ENCODE measurements at regions not wholly inside any gene's neighbourhood (a gene's known extent, or its start where the extent isn't known, plus 50 kb on each side); places are given as distances from the start of the nearest gene placed in this dataset.

GRCh38 chr6:14814016-14814415 is 431.9 kb upstream of the JARID2 start:
- no peak for DNase-seq
- TF ChIP-seq POLR2A (IDR thresholded peaks at IDR 0.05; ENCODE audit: low read length) (no peak), GATA1 (IDR thresholded peaks at IDR 0.05; ENCODE audit: low read depth, low read length) (no peak)

DNA sequence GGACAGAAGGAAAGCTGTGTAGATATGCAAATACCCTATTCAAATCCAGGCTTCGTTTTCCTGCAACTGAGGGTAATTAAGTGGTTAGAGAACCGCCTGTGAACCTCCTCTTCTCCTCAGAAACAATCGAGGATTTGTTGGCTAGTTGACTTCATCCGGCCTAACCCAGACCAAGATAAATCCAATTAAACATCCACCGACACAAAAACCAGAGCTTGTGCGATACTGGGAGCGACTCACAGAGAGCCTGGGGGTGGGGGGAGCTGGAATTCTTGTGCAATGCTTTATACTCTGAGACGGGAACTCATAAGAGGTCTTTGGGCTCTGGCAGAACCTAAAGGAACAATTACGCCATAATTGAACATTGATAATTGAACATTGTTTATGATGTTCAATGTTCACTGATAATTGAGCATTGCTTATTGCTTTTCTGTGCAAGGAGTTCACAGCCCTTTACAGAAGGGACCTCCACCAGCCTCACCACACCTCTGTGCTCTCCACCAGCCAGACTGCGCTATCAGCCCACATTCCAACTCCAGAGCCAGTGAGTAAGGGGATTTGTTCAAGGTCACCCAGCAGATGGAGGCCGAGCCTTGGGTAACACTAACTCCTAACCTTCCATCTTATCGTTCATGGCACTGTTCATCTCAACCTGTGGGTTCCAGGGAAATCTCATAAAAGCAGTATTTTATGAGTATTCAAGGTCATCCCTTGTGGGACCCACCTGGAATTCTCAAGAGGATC is 429.6 kb upstream of the JARID2 start:
- no peak for DNase-seq
- TF ChIP-seq GATA1 (IDR thresholded peaks at IDR 0.05; ENCODE audit: low read depth, low read length) (no peak), POLR2A (IDR thresholded peaks at IDR 0.05; ENCODE audit: low read length) (no peak)

- DNase-seq = no peak
- TF ChIP-seq GATA1 (IDR thresholded peaks at IDR 0.05; ENCODE audit: low read depth, low read length) (no peak), POLR2A (IDR thresholded peaks at IDR 0.05; ENCODE audit: low read length) (no peak)
Observed at GRCh38 chr6:14817074-14817473, 428.8 kb upstream of the JARID2 start.

DNA sequence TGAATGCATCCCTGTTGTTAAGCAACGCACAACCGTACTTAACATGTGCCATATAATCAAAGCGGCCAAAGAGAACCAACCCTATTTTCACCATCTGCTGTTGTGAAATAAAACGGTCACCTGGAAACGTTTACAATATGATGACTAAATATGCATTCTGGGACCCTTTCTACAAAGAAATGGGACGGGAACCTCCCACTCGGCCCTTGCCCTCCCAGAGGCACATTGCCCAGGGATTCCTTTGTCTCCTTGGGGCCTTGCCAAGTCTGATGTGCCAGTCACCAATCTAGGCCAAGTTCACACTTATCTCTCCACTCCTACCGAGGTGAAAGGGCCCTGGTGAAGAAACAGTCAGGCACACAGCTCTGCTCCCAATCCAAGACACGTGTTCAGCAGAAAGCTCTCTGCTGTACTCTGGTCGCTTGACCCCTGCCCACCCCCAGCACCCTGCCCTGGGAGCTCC is 427.4 kb upstream of the JARID2 start:
- TF ChIP-seq POLR2A (IDR thresholded peaks at IDR 0.05; ENCODE audit: low read length) (no peak), GATA1 (IDR thresholded peaks at IDR 0.05; ENCODE audit: low read depth, low read length) (no peak)
- no peak for DNase-seq

DNA sequence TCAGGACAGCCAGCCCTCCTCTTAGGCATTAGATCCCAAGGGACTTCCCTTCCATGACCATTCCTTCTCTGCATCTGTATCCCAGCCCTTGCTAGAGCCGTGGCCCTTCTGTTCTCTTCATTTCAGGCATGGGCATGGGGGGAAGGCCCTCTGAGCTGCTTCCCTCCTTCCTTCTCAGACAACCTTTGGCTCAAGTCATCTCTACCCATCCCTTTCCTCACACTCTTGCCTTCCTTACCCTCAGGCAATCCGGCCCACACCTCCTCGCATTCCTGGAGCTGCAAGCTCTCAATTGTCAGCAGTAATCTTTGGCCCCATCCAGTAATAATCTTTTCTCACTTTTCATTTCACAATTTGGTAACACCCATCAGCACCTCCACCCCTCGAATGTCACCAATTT is 426.9 kb upstream of the JARID2 start:
- TF ChIP-seq POLR2A (IDR thresholded peaks at IDR 0.05; ENCODE audit: low read length) = no peak
- TF ChIP-seq GATA1 (IDR thresholded peaks at IDR 0.05; ENCODE audit: low read depth, low read length) = no peak
- DNase-seq = no peak

DNA sequence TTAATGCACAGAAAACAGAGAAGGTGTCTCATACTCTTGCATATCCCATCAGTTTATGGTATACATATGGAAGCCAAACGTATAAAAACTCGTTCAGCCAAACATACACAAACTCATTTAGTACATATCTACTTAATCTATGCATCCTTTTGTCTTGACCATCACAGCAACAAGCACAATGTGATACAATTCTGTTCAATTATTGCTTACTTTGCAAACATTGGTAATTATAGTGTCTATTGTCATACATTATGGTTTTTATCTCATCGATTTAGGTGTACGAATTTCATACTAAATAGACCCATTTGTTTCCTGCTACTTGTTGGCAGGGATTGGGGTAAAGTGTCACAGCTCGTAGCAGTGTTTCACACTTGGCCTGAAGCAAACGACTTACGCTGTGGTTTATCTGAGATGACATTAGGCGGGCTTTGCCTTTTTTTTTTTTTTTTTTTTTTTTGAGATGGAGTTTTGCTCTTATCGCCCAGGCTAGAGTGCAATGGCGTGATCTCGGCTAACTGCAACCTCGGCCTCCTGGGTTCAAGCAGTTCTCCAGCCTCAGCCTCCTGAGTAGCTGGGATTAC is 425.9 kb upstream of the JARID2 start:
- DNase-seq = no peak
- TF ChIP-seq GATA1 (IDR thresholded peaks at IDR 0.05; ENCODE audit: low read depth, low read length) (no peak), POLR2A (IDR thresholded peaks at IDR 0.05; ENCODE audit: low read length) (no peak)

GRCh38 chr6:14822012-14822553 is 423.8 kb upstream of the JARID2 start:
- DNase-seq = no peak
- no peak for TF ChIP-seq GATA1 (IDR thresholded peaks at IDR 0.05; ENCODE audit: low read depth, low read length)
- no peak for TF ChIP-seq POLR2A (IDR thresholded peaks at IDR 0.05; ENCODE audit: low read length)

DNA sequence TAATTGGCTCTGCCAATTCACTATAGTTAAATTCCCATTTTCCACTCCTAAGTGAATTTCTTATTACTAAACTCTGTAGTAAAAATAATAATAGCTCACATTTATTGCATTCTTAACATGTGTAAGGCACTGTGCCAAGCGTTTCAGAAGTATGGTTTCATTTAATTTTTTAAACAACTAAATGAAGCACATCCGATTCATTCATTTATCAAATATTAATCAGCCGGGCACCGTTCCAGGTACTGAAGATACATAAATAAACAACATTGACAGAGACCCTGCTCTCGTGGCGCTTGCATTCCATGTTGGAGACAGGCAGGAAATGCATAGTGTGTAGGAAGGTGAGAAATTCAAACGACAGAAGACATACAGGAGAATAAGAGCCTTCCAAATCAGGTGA is 423.2 kb upstream of the JARID2 start:
- TF ChIP-seq POLR2A (IDR thresholded peaks at IDR 0.05; ENCODE audit: low read length) = no peak
- no peak for TF ChIP-seq GATA1 (IDR thresholded peaks at IDR 0.05; ENCODE audit: low read depth, low read length)
- no peak for DNase-seq

GRCh38 chr6:14824060-14824459 is 421.8 kb upstream of the JARID2 start:
- no peak for TF ChIP-seq GATA1 (IDR thresholded peaks at IDR 0.05; ENCODE audit: low read depth, low read length)
- no peak for TF ChIP-seq POLR2A (IDR thresholded peaks at IDR 0.05; ENCODE audit: low read length)
- DNase-seq = no peak

GRCh38 chr6:14824484-14825275 is 421.2 kb upstream of the JARID2 start:
- TF ChIP-seq POLR2A (IDR thresholded peaks at IDR 0.05; ENCODE audit: low read length) = no peak
- no peak for TF ChIP-seq GATA1 (IDR thresholded peaks at IDR 0.05; ENCODE audit: low read depth, low read length)
- no peak for DNase-seq

DNA sequence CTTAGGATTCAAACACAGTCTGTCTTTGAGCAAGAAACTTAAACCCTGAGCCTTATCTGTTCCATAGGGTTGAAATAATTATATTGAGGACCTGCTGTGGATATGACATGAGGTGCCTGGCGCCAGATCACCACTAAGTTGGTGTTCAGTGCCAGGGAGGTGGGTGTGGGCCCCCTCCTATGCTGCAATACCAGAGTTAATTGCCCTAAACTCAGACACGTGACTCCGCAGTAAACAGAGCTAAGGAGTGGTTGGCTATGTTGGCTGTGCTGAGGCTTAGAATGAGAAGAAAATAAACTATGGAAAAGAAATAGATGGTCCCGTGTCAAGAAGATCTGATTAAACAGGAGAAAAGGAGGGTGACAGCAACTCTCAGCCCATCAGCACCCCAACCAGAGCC is 419.4 kb upstream of the JARID2 start:
- no peak for DNase-seq
- TF ChIP-seq GATA1 (IDR thresholded peaks at IDR 0.05; ENCODE audit: low read depth, low read length) (no peak), POLR2A (IDR thresholded peaks at IDR 0.05; ENCODE audit: low read length) (no peak)

DNA sequence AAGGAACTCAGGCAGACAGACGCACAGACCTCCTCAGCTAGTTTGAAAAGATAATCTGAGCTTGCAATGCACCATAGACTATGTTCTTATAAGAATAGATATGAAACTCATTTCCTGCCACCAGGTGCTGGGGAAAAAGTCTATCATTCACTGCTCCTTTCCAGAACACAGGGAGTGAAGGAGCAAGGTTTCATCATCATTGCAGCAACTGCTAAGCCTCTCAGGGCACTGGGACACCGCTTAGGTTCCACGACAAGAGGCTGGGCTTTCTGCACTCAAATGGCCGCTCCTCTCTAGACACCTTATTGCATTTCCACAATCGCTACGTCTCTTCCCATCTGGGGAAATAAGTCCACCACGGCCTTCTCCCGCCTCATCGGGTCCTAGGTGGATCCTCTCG is 418.5 kb upstream of the JARID2 start:
- TF ChIP-seq POLR2A (IDR thresholded peaks at IDR 0.05; ENCODE audit: low read length) (no peak), GATA1 (IDR thresholded peaks at IDR 0.05; ENCODE audit: low read depth, low read length) (no peak)

GRCh38 chr6:14828201-14828611 is 417.7 kb upstream of the JARID2 start:
- TF ChIP-seq GATA1 (IDR thresholded peaks at IDR 0.05; ENCODE audit: low read depth, low read length) (no peak), POLR2A (IDR thresholded peaks at IDR 0.05; ENCODE audit: low read length) (no peak)
- no peak for DNase-seq

More for the DNA sequence above, 418.5 kb upstream of the JARID2 start:
- no peak for DNase-seq

DNA sequence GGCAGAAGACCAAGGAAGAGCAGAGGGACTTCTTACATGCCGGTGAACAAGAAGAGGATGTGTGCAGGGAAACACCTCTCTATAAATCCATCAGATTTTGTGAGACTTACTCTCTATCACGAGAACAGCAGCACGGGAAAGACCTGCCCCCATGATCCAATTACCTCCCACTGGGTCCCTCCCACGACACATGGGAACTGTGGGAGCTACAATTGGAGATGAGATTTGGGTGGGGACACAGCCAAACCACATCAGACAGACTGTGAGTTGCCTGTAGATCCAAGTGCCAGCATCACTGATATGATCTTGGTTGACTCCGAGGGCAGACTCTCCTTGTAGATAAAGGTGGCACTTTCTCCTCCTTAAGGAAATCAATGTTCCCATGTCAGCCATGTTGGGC is 414.8 kb upstream of the JARID2 start:
- DNase-seq = no peak
- TF ChIP-seq GATA1 (IDR thresholded peaks at IDR 0.05; ENCODE audit: low read depth, low read length) = no peak
- no peak for TF ChIP-seq POLR2A (IDR thresholded peaks at IDR 0.05; ENCODE audit: low read length)

All from erythroblast (primary cell).